HG03558 (cell line): ENCODE measurements at regions not wholly inside any gene's neighbourhood (a gene's known extent, or its start where the extent isn't known, plus 50 kb on each side); places are given as distances from the start of the nearest gene placed in this dataset.

ENCODE experiments used
- ATAC-seq: cut with Tn5 transposase; IDR thresholded peaks from one replicate; pipeline ENCODE4 v1.9.1; 2021; ENCODE audit warnings: moderate number of reproducible peaks; ENCODE audit not compliant: unreplicated experiment; ENCODE audit errors: extremely low read depth

DNA sequence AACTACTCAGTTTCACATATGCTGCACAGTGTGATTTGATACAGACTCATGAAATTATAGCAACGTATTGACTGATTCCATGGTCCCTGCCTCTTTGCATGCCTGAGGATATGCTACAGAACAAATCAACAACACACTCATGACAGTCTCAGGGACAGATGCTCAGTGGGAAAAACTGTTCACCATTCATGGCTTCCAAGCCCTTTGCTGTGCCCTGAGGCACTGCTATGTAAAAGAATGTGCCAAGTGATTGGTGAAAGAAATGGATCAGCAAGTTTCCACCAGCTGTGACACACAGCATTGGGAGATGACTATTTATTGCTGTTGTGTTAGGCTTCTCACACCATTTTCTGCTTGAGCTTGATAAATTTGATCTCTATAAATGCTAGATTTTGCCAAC lies 825.6 kb upstream of the INTU start:
- no peak for ATAC-seq

DNA sequence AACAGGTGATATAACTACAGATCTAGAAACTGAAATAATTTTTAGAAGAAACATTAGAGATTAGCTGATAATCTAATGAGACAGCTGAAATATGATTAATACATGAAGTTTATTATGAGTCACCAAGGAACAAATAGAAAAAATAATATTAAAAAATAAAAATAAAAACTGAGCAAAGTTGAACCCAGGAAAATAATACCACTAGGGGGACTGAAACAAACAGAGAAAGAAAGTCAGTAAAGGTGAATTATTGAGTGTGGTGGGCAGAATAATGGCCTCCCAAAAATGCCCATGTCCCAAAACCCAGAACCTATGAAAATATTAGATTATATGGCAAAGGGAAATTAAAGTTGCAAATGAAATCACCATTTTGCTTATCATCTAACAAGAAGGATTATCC lies 820.7 kb upstream of the INTU start:
- ATAC-seq, result no peak

DNA sequence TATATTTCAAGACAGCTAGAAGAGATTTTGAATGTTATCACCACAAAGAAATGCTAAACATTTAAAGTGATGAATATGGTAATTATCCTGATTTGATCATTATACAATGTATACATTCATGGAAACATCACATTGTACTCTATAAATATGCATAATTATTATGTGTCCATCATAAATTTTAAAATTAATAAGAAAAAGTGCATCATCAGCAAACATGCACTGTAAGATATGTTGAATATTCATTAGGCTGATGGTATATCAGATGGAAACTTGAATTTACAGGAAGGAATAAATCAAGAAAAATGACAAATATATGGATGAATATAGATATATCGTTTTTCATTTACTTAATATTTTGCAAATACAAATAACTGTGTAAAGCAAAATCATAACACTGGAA lies 812.1 kb upstream of the INTU start:
- ATAC-seq, result no peak

- no peak for ATAC-seq
Observed at GRCh38 chr4:126821152-126821551, 811.6 kb upstream of the INTU start.

- ATAC-seq, result no peak
Observed at GRCh38 chr4:126825083-126825482, 807.7 kb upstream of the INTU start.

DNA sequence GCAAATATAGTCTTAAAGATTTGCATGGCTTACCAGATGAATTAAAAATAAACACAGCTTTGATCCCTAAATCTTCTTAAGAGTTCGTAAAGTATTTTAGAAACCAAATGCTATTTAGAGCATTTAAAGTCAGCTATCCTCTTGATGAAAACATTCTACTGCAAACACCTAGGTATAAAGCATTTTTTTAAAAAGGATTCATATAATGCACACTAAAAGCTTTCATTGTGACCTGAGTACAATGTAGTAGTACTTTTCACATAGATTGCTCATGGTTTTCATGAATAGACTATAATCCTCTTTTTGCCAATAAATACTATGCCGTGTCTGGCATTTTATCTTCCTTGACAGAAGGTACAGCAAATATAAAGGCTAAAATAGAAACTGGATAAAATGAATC lies 805.1 kb upstream of the INTU start:
- ATAC-seq, result no peak

DNA sequence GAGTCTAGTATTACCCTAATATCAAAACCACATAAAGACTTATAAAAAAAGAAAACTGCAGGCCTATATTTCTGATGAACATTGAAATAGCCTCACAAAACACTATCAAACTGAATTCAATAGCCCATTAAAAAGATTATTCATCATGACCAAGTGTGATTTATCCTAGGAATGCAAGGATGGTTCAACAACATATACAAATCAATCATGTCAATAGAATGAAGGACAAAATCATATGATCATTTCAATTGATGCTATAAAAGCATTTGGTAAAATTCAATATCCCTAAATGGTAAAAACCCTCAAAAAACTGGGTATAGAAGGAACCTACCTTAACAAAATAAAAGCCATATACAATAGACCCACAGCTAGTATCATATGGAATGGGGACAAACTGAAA lies 797.9 kb upstream of the INTU start:
- ATAC-seq, result no peak

- ATAC-seq, result no peak
Observed at GRCh38 chr4:126838941-126839679, 793.6 kb upstream of the INTU start.

GRCh38 chr4:126843492-126844067 lies 789.2 kb upstream of the INTU start:
- no peak for ATAC-seq

DNA sequence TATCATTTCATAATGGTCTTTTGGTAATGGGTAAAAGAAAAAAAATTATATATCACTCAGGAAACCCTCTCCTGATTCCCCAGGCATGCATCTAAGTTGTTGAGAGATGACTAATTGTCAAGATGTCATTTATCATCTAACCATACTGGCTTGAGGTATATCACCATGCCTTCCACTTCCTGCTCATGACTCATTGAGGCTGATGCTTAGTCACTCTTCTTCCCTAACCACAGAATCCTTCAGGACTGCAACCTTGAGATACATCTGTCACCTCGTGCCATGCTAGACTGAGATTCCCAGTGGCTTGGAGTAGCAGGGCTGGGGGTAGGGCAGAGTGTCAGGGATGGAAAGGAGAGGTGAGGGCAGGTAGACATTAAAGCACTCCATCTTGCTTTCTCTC lies 782.5 kb upstream of the INTU start:
- no peak for ATAC-seq

GRCh38 chr4:126851391-126851790 lies 781.4 kb upstream of the INTU start:
- no peak for ATAC-seq

- no peak for ATAC-seq
Observed at GRCh38 chr4:126853715-126854114, 779.0 kb upstream of the INTU start.

- ATAC-seq, result no peak
Observed at GRCh38 chr4:126856906-126857305, 775.9 kb upstream of the INTU start.

DNA sequence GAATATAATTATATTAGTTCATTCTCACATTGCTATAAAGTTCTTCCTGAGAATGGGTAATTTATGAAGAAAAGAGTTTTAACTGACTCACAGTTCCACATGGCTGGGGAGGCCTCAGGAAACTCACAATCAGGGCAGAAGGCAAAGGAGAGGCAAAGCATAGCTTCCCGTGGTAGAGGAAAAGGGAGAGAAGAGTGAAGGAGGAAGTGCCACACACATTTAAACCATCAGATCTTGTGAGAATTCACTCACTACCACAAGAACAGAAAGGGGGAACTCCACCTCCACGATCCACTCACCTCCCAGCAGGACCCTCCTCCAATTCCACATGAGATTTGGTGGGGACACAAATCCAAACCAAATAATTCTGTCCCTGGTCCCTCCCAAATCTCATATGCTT lies 773.4 kb upstream of the INTU start:
- ATAC-seq, result no peak

DNA sequence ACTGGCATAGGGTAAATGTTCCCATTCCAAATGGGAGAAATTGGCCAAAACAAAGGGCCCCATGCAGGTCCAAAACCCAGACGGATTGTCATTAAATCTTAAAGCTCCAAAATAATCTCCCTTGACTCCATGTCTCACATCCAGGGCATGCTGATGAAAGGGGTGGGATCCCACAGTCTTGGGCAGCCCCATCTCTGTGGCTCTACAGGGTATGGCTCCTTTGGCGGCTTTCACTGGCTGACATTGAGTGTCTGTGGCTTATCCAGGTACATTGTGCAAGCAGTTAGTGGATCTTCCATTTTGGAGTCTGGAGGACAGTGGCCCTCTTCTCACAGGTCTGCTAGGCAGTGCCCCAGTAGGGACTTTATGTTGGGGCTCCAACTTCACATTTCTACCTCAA lies 772.9 kb upstream of the INTU start:
- no peak for ATAC-seq

GRCh38 chr4:126860308-126860707 lies 772.4 kb upstream of the INTU start:
- no peak for ATAC-seq

DNA sequence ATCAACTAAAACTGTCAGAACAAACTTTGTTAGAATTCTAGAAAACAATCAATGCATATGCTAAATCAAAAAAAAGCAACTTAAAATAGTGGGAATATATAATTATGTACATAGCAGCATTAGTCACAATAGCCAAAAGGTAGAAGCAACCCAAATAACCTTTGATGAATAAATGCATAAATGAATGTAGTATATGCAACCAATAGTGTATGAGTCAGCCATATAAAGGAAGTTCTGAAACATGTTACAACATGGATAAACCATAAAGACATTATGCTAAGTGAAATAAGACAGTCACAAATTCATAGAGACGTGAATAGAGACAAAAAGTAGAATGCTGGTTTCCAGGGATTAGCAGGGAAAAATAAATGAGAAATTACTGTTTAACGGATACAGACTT lies 762.8 kb upstream of the INTU start:
- no peak for ATAC-seq

DNA sequence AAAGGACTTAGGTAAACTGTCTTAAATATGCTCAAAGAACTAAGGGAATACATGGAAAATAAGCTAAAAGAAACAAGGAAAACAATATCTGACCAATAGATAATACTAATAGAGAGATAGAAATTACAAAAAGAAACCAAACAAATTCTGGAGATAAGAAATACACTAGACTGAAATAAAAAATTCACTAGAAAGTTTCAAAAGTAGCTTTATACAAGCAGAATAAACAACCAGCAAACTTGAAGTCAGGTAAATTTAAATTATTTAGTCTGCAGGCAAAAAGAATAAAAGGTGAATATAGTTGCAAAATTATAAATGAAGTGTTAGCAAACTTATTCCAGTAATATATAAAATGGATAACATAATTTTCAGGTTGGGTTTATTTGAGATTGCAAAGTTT lies 760.9 kb upstream of the INTU start:
- ATAC-seq, result no peak

DNA sequence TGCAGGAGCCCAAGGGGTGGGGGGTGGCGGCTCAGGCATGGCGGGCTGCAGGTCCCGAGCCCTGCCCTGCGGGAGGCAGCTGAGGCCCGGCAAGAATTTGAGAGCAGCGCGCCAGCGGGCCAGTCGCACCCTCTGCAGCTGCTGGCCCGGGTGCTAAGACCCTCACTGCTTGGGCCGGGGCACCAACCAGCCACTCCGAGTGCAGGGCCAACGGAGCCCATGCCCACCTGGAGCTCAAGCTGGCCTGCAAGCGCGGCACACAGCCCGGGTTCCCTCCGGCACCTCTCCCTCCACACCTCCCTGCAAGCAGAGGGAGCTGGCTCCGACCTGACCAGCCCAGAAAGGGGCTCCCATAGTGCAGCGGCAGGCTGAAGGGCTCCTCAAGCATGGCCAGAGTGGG lies 758.2 kb upstream of the INTU start:
- ATAC-seq, result no peak

DNA sequence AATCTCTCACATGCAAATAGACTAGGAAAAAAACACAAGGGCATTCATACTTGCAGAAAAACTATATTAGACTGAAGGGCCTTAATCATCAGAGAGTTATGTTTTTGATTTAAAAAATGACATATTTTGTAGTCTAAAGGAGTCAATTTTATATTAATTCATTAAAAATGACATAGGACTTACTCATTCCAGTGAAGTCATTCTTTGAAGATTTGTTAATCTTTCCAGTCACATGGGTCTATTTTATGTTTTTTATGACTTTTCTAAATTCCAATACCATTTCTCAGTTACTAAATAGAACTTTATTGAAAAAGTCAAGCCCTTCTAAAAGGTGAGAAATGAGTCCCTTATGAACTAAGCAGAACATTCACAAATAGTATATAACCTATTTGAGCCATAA lies 743.8 kb upstream of the INTU start:
- no peak for ATAC-seq

GRCh38 chr4:126890383-126890782 lies 742.4 kb upstream of the INTU start:
- no peak for ATAC-seq

DNA sequence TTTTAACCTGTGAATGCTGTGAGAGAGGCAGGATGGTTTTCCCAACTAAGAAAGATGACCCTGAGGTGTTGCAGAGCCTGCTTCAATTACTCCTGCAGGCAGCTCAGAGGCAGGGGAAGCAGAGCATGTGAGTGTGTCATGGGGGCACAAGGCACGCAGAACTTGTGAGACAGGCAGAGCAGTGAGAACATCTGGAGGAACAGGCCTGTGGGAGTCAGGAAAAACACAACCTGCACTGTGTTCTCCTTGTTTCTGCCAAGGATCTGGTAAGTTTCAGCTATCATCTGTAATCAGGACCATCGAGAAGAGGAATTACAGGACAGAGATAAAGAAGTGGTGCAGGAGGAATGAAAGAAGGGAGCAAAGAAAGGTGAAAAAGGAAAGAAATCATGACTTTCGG lies 741.8 kb upstream of the INTU start:
- ATAC-seq, result no peak
